GM12878 (cell line): ENCODE measurements at regions not wholly inside any gene's neighbourhood (a gene's known extent, or its start where the extent isn't known, plus 50 kb on each side); places are given as distances from the start of the nearest gene placed in this dataset.

ENCODE experiments used
- ATAC-seq: fragments of 200-7000 bp; cut with Tn5 transposase; 3 replicates; pipeline ENCODE4 v1.9.1; 2020; ENCODE audit warnings: mild to moderate bottlenecking, moderate library complexity
- BruUV-seq: library from RNA; stranded (reverse); fragments of 400-500 nt; replicated peaks from 2 replicates; lab custom pipeline; 2021; lab: Mats Ljungman, UMichigan
- CTCF ChIA-PET: fragments of 300-600 bp; sonication (Branson Sonifier 250); formaldehyde crosslinking; extraction: SDS; loops from one replicate; lab custom pipeline; 2021; ENCODE audit warnings: inconsistent platforms; lab: Yijun Ruan, JAX
- POLR2A ChIA-PET: fragments of 350-600 bp; formaldehyde crosslinking; extraction: SDS; loops from one replicate; lab custom pipeline; 2021; ENCODE audit warnings: inconsistent platforms; lab: Charles Lee
- RAD21 ChIA-PET: fragments of 300-600 bp; sonication (Branson Sonifier 250); formaldehyde crosslinking; loops from one replicate; lab custom pipeline; 2023; ENCODE audit warnings: antibody characterized with exemption; ENCODE audit not compliant: unreplicated experiment; lab: Charles Lee
- SMC1A ChIA-PET: fragments of 300-600 bp; sonication (Branson Sonifier 250); formaldehyde crosslinking; loops from one replicate; lab custom pipeline; 2023; ENCODE audit not compliant: unreplicated experiment, uncharacterized antibody; lab: Charles Lee
- DNase-seq: peaks from one replicate; pipeline ENCODE4 v3.0.0-alpha.2; 2011; ENCODE audit warnings: low read depth, low spot score
- FAIRE-seq: peaks from 3 replicates; lab custom pipeline; 2011; peaks lifted over from hg19 to GRCh38; lab: Jason Lieb, UNC
- H2AFZ ChIP-seq: 2 replicates; pipeline ENCODE4 v1.6.0; 2011; ENCODE audit warnings: low read depth, low read length, control low read depth; ENCODE audit not compliant: control insufficient read depth
- H3K27ac ChIP-seq: 2 replicates; pipeline ENCODE4 v1.5.1; 2011; ENCODE audit warnings: control low read depth; ENCODE audit not compliant: control insufficient read depth, insufficient read depth
- H3K27me3 ChIP-seq, 2 experiments: replicated peaks in 1 of 2; 2 replicates each; pipeline versions ENCODE4 v1.6.0 to v1.6.1; 2011; ENCODE audit warnings: low read length in 1 of 2; ENCODE audit not compliant: control insufficient read depth in 2 of 2, insufficient read depth in 2 of 2
- H3K36me3 ChIP-seq, 2 experiments: 2 replicates each; pipeline ENCODE4 v1.5.1; 2011; ENCODE audit warnings: low read length in 1 of 2; ENCODE audit not compliant: control insufficient read depth in 2 of 2, insufficient read depth in 2 of 2
- H3K4me1 ChIP-seq: 2 replicates; pipeline ENCODE4 v1.6.1; 2011; ENCODE audit warnings: mild to moderate bottlenecking, low read length, moderate library complexity, mixed read lengths; ENCODE audit not compliant: control insufficient read depth, insufficient read depth
- H3K4me2 ChIP-seq: 2 replicates; pipeline ENCODE4 v1.6.0; 2011; ENCODE audit warnings: control low read depth; ENCODE audit not compliant: control insufficient read depth, insufficient read depth
- H3K4me3 ChIP-seq: fragments of 200-600 bp; sonication (generic); 2 replicates; pipeline ENCODE4 v1.5.1; 2016
- H3K79me2 ChIP-seq: 2 replicates; pipeline ENCODE4 v1.6.0; 2011; ENCODE audit warnings: low read length; ENCODE audit not compliant: control insufficient read depth, insufficient read depth
- H3K9ac ChIP-seq: 2 replicates; pipeline ENCODE4 v1.8.0; 2011; ENCODE audit warnings: low read length, control low read depth, mixed read lengths; ENCODE audit not compliant: control insufficient read depth, insufficient read depth
- H3K9me3 ChIP-seq: replicated peaks from 3 replicates; pipeline ENCODE4 v1.5.1; 2011; ENCODE audit warnings: mild to moderate bottlenecking, low read length; ENCODE audit not compliant: control insufficient read depth, insufficient read depth
- H4K20me1 ChIP-seq: 2 replicates; pipeline ENCODE4 v1.6.0; 2011; ENCODE audit not compliant: control insufficient read depth, insufficient read depth
- BACH1 ChIP-seq: fragments of 450-650 bp; IDR thresholded peaks from 2 replicates; pipeline ENCODE4 v1.6.1; 2017; ENCODE audit warnings: mild to moderate bottlenecking, borderline replicate concordance
- CHD2 ChIP-seq: IDR thresholded peaks from 2 replicates; pipeline ENCODE4 v1.6.1; 2011; ENCODE audit warnings: low read depth, low read length, improper control_type of control experiment, borderline replicate concordance
- DPF2 ChIP-seq: fragments of 450-650 bp; IDR thresholded peaks from 2 replicates; pipeline ENCODE4 v1.6.1; 2017; ENCODE audit warnings: mild to moderate bottlenecking
- MYB ChIP-seq: fragments of 150-350 bp; IDR thresholded peaks from 2 replicates; pipeline ENCODE4 v1.6.1; 2014; ENCODE audit warnings: mild to moderate bottlenecking, low read depth, low read length, borderline replicate concordance
- RBBP5 ChIP-seq: fragments of 200-600 bp; sonication (generic); conservative IDR thresholded peaks from 2 replicates; pipeline ENCODE4 v1.6.1; 2016
- RCOR1 ChIP-seq: conservative IDR thresholded peaks from 2 replicates; pipeline ENCODE4 v1.6.1; 2012; ENCODE audit warnings: low read depth, low read length, improper control_type of control experiment
- WGBS: methylation state at CpG from one replicate; pipeline ENCODE4 v1.1.6; 2016; ENCODE audit warnings: low lambda C conversion rate; ENCODE audit not compliant: insufficient replicate concordance, insufficient coverage; ENCODE audit errors: missing lambda C conversion rate; 5-methylcytosine and 5-hydroxymethylcytosine counted together
- in situ Hi-C: fragments of 300-500 bp; cut with MboI; formaldehyde crosslinking; loops from 9 replicates; pipeline ENCODE4 v1.14.3; 2018; ENCODE audit warnings: mixed read lengths
- intact Hi-C: fragments of 100-400 bp; cut with micrococcal nuclease; formaldehyde crosslinking; loops from one replicate; pipeline ENCODE4 v1.14.2; 2022; ENCODE audit not compliant: unreplicated experiment
- TF ChIP-seq, protein P1 (sequence below): IDR thresholded peaks from 2 replicates; pipeline ENCODE4 v1.6.1; 2011; ENCODE audit warnings: low read depth, mild to moderate bottlenecking, low read length, moderate library complexity, borderline replicate concordance; ENCODE audit errors: extremely low read depth

DNA sequence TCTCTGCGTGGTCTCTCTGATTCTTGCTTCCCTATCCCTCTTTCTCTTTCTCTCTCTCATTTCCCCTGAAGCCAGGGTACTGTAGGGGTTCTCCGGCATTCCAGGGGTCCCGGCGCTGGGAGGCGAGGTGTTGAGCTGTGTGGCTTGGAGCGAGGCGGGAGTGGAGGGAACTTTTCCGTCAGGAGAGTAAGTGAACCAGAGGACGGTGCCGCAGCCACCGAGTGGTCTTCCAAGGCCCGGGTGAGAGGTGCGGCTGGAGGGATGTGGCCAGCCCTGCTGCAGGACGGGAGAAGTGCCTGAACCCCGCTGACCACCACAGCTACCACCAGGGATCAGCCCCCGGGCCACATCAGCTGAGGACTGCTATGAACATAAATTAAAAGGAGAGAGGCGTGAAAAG is 68.2 kb upstream of the FAM181A start (continued):
- TF ChIP-seq CHD2 (no peak), RBBP5 (no peak)

DNA sequence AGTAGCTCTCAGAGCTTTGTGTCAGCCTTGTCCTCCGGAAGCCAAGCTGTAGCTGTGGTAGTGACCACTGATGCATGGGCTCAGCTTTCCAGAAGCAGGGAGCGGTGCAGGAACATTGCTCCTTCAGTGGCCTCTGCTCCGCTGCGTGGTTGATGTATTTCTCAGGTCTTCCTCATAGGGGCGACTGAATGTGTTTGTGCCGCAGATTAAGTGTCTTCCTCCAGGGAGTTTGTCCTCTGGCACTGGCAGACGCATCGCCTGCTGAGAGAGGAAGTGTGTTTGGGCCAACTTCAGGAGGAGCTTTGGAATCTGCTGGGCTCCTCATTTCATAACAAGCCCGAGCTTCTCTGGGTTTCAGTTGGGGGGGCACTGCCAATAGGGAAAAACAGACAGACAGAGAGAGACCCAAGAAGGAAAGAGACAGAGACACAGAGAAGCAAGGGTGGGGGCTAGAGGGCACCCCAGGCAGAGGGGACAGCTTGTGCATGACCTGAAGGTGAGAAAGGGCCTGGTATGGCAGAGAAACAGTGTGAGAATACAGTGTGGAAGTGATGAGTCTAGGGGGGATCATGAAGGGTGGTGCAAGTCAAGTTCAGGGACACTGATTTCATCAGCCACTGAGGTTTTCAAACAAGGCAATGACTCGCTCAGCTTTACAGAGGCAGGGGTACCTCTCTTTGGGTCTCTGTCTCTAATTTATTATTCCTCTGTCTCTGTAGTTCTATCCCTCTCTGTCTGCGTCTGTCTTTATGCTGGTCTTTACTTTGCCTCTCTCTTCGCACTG is 69.4 kb upstream of the PRIMA1 start:
- POLR2A ChIA-PET: no interaction called here
- Histone ChIP-seq H3K36me3 (no peaks in the 10 kb centered on the region), H3K9ac (no peak overlapping the region), H3K27me3 (no peaks in the 10 kb centered on the region; a peak in 1 of 4 replicates), H3K4me3 (no peak overlapping the region), H3K4me2 (no peak overlapping the region), H3K27ac (no peak overlapping the region), H3K79me2 (no peaks in the 10 kb centered on the region), H3K4me1 (no peaks in the 10 kb centered on the region), H3K9me3 (no peaks in the 10 kb centered on the region), H4K20me1 (no peaks in the 10 kb centered on the region), H2AFZ (no peak overlapping the region)
- intact Hi-C loops: no loop called here
- DNase-seq (no peak), ATAC-seq (no peak), FAIRE-seq (no peak)
- SMC1A ChIA-PET: no interaction called here
- CTCF ChIA-PET: no interaction called here
- 52% methylated on average over 12 of the region's 12 CpGs for WGBS
- no TSS peak for BruUV-seq
- TF ChIP-seq, protein P1, sequence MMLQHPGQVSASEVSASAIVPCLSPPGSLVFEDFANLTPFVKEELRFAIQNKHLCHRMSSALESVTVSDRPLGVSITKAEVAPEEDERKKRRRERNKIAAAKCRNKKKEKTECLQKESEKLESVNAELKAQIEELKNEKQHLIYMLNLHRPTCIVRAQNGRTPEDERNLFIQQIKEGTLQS: no peak
- TF ChIP-seq DPF2 (no peak), RCOR1 (no peak), RBBP5 (no peak), BACH1 (no peak), MYB (no peak)
- RAD21 ChIA-PET: no interaction called here
- in situ Hi-C loops: no loop called here
